ENCODE measurements at regions not wholly inside any gene's neighbourhood (a gene's known extent, or its start where the extent isn't known, plus 50 kb on each side); places are given as distances from the start of the nearest gene placed in this dataset.
"Not testable (repeated sequence)": the region's sequence is repeated elsewhere in the genome, so short reads cannot be mapped to it uniquely, and the experiment has no call there.

DNA sequence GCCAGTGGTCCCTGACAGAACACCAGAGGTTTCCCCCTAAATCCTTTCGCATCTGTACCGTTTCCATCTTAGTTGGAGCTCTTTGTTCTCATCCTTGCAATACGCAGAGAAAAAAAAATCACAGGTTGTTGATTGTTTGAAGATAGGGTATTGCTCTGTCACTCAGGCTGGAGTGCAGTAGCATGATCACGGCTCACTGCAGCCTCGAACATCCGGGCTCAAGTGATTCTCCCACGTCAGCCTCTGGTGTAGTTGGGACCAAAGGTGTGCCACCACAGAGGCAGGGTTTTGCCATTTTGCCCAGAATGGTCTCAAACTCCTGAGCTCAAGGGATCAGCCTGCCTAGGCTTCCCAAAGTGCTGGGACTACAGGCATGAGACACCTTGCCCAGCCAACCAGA, 185.9 kb downstream of the FAM72C start:
- H3K4me1 ChIP-seq; intact Hi-C loops (cut with DNase I); ATAC-seq; H3K27ac ChIP-seq; H3K9me3 ChIP-seq; H3K36me3 ChIP-seq; H3K27me3 ChIP-seq; DNase-seq; H3K4me3 ChIP-seq: not testable (repeated sequence)

DNA sequence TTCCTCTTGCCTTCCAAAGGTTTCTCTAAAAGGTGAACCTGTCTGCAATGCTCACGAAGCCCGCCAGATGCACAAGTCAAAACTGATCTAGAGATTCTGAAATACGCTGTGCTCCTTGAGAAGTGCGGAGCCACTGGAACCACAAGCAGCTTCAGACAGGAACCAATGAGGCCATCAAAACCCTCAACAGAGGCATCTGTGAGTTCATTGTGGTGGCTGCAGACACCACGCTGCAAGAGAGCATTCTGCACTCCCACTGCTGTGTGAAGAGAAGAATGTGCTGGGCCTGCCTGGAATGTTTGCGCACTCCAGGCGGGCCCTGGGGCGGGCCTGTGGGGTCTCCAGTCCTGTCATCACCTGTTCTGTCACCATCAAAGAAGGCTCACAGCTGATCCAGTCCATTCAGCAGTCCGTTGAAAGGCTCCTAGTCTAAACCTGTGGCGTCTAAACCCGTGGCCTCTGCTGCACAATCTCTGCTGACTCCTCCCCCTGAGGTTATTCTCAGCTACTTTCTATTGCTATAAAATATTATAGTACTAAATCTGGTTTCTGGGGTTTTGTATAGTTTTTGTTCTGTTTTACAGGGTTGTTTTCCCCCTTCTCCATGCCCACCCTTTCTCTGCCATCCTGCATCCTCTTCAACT, 187.4 kb downstream of the FAM72C start:
- ATAC-seq; H3K4me1 ChIP-seq; H3K36me3 ChIP-seq; H3K9me3 ChIP-seq; intact Hi-C loops (cut with DNase I); H3K27me3 ChIP-seq; DNase-seq; H3K4me3 ChIP-seq; H3K27ac ChIP-seq: not testable (repeated sequence)

DNA sequence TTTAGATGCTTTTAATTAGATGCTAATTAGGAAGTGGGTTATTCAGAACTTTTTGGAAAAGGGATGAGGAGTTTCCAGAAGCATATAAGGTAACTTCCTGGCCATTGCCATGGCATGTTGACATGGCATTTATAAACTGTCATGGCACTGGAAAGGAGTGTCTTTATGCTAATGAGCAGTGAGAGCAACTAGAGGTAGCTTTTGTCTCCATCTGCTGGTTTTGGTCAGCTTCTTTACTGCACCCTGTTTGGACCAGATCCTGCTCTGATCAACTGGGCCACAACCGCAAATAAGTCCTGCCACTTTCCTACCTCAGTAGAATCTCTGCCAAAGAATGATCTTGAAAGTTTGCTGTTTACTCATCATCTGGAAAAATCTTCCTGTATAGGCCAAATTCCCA, 193.6 kb downstream of the FAM72C start:
- ATAC-seq, result peak; percentile 89
- intact Hi-C loops (cut with DNase I), result not testable (repeated sequence)

DNA sequence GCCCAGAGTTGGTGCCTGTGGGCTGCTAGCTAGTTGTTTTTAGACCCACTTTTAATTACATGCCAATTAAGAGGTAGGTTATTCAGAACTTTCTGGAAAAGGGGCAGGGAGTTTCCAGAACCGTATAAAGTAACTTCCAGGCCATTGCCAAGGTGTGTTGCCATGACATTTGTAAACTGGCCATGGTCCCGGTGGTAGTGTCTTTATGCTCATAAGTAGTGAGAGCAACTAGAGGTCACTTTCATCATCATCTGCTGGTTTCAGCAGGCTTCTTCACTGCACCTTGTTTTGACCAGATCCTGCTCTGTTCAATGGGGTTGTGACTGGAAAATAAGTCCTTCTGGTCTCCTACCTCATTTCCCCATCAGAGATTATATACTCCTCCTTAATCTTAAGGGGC, 207.0 kb downstream of the FAM72C start:
- H3K4me3 ChIP-seq; H3K27me3 ChIP-seq; intact Hi-C loops (cut with DNase I); H3K27ac ChIP-seq; H3K36me3 ChIP-seq; H3K4me1 ChIP-seq; ATAC-seq; DNase-seq; H3K9me3 ChIP-seq: not testable (repeated sequence)

More for the DNA sequence above, 193.6 kb downstream of the FAM72C start:
- DNase-seq, H3K36me3 ChIP-seq, H3K4me3 ChIP-seq, H3K9me3 ChIP-seq, H3K27ac ChIP-seq, H3K27me3 ChIP-seq, H3K4me1 ChIP-seq: not testable (repeated sequence)

DNA sequence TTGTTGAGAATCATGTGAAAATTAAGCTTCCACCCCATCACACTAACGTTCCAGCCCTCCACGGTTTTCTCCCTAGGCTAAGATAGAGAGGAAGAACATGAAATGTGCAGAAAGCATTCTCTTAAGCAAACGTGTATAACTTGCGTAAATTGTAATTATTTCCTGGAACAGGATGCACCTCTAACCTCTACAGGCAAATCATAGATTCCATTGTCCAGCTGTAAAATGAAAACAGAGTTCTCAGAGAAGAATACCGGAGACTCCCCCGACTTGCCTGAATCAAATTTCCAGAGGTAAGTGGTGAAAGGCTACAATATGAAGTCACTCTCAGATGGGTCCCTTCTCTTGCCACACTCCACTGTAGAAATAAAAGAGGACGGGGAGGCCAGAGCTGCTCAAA, 211.4 kb downstream of the FAM72C start:
- intact Hi-C loops (cut with DNase I); DNase-seq; H3K4me1 ChIP-seq; H3K9me3 ChIP-seq; H3K27ac ChIP-seq; ATAC-seq; H3K36me3 ChIP-seq; H3K4me3 ChIP-seq; H3K27me3 ChIP-seq: not testable (repeated sequence)

DNA sequence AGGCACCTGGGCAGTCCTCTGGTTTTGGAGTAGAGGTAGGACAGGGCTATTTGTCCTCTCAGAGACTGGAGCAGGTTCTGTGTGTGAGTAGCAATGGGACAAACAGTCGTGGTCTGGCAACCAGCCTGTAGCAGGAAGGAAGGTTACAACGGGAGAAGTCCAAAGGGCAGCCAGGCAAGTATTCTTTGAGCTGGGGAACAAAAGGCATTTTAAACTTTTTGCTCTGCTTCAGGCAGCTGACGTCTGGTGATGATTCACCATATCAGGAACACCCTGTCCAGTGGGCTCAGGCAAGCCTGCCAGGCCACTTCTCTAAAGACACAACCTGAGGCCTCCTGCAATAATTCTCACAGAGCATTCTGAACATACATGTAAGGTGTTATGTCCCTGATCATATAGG, 215.8 kb downstream of the FAM72C start:
- intact Hi-C loops (cut with DNase I); H3K27ac ChIP-seq; H3K4me1 ChIP-seq; H3K4me3 ChIP-seq; H3K36me3 ChIP-seq; DNase-seq; H3K9me3 ChIP-seq; H3K27me3 ChIP-seq: not testable (repeated sequence)
- peak; percentile 74 for ATAC-seq

DNA sequence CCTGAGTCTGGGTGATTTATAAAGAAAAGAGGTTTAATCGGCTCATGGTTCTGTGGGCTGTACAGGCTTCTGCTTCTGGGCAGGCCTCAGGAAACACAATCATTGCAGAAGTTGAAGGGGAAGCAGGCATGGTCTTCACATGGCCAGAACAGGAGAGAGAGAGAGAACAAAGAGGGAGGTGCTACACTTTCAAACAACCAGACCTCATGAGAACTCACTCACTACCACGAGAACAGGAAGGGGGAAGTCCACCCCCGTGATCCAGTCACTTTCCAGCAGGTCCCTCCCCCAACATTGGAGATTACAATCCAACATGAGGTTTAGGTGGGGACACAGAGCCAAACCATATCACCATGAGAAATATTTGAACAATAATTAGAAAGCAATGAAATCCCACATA, 222.9 kb downstream of the FAM72C start:
- TF ChIP-seq, protein P1, sequence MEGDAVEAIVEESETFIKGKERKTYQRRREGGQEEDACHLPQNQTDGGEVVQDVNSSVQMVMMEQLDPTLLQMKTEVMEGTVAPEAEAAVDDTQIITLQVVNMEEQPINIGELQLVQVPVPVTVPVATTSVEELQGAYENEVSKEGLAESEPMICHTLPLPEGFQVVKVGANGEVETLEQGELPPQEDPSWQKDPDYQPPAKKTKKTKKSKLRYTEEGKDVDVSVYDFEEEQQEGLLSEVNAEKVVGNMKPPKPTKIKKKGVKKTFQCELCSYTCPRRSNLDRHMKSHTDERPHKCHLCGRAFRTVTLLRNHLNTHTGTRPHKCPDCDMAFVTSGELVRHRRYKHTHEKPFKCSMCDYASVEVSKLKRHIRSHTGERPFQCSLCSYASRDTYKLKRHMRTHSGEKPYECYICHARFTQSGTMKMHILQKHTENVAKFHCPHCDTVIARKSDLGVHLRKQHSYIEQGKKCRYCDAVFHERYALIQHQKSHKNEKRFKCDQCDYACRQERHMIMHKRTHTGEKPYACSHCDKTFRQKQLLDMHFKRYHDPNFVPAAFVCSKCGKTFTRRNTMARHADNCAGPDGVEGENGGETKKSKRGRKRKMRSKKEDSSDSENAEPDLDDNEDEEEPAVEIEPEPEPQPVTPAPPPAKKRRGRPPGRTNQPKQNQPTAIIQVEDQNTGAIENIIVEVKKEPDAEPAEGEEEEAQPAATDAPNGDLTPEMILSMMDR (IDR thresholded peaks at IDR 0.05), result no peak
- no peak overlapping the region for H3K4me3 ChIP-seq
- no peaks in the 10 kb centered on the region for H3K9me3 ChIP-seq
- no peaks in the 10 kb centered on the region for H3K27me3 ChIP-seq
- H3K27ac ChIP-seq, result no peak overlapping the region
- ATAC-seq, result peak; percentile 38
- no peak for DNase-seq
- intact Hi-C loops (cut with DNase I), result no loop called here
- H3K4me1 ChIP-seq, result no peaks in the 10 kb centered on the region
- no peaks in the 10 kb centered on the region for H3K36me3 ChIP-seq

DNA sequence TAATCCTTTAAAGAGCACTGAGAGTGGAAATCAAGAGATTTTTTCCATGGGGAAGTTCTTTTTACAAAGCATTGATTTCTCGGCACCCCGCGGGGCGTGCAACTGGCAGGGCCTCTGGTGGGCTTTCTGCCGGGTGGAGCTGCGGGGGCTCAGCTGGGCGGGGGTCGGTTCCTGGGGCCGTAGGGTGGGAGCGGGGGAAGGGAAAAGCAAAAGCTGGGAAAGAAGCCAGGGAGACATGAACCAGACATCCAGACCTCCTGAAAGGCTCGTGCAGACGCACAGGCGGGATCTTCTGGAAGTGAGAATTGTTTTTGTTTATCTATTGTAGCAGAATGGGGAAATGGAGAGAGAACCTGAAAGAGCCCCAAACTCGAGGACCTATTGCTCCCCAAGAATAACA, 235.2 kb downstream of the FAM72C start:
- ATAC-seq (no peak), DNase-seq (no peak)
- intact Hi-C loops (cut with DNase I), result no loop called here
- peaks cover 39% of the 10 kb centered on the region for H3K27me3 ChIP-seq
- no peaks in the 10 kb centered on the region for H3K36me3 ChIP-seq
- TF ChIP-seq, protein P1 (IDR thresholded peaks at IDR 0.05), result no peak
- no peaks in the 10 kb centered on the region for H3K9me3 ChIP-seq
- H3K27ac ChIP-seq, result no peak overlapping the region
- H3K4me1 ChIP-seq, result no peaks in the 10 kb centered on the region
- H3K4me3 ChIP-seq, result peak overlapping the region; percentile 1

DNA sequence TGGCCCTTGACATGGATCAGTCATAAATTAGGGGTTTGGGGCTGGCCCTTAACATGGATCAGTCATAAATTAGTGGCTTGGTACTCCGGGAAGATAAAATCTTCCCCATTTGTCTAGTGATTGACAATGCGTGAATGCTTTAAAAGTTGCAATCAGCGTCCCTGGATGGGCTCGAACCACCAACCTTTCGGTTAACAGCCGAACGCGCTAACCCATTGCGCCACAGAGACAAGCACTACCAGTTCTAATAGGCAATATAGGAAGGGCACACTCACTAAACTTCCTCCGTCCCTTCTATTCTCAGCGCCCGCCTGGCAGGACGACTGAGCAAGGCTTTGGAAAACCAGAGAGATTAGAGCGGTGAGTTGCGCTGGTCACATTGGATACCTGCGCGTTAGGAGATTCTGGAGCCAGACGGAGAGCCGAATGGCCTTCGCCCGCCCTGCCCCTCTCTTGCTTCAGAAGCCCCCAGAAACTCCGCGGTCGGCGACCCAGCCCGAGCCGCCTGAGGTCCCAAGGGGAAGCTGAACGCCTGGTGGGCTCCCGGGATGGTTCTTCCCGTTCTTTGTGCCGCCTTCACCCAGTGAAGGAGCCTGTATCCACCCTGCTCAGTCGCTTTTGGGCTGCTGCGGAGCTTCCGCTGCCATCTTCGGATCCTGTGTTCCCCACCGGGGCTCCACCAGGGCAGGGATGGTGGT, 235.9 kb downstream of the FAM72C start:
- no peak for DNase-seq
- H3K4me3 ChIP-seq, result peak overlapping the region; percentile 1
- ATAC-seq, result peak; percentile 57
- H3K27ac ChIP-seq, result no peak overlapping the region
- TF ChIP-seq, protein P1 (IDR thresholded peaks at IDR 0.05), result no peak
- no peaks in the 10 kb centered on the region for H3K9me3 ChIP-seq
- H3K36me3 ChIP-seq, result no peaks in the 10 kb centered on the region
- intact Hi-C loops (cut with DNase I), result no loop called here
- H3K4me1 ChIP-seq, result no peaks in the 10 kb centered on the region
- H3K27me3 ChIP-seq, result peaks cover 39% of the 10 kb centered on the region

DNA sequence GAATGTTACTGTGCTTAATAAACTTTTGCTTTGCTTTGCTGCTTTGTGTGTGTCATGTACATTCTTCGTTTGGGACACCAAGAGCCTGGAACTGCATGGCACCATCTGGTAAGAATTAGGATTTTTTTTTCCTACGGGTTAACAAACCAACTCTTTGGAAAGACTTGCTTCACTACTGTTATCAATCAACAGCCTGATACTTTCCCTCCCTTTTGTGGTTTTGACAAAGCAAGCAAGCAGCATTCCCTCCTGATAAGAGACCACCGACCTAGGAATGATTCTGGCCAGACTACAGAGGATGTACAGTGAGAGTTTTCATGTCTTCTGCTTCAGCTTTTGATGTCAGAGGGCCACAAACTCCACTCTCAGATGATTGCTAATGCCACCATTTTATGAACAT, 237.5 kb downstream of the FAM72C start:
- H3K9me3 ChIP-seq; H3K4me3 ChIP-seq; ATAC-seq; H3K4me1 ChIP-seq; H3K27ac ChIP-seq; H3K36me3 ChIP-seq; DNase-seq; intact Hi-C loops (cut with DNase I): not testable (repeated sequence)
- peaks cover 39% of the 10 kb centered on the region for H3K27me3 ChIP-seq

DNA sequence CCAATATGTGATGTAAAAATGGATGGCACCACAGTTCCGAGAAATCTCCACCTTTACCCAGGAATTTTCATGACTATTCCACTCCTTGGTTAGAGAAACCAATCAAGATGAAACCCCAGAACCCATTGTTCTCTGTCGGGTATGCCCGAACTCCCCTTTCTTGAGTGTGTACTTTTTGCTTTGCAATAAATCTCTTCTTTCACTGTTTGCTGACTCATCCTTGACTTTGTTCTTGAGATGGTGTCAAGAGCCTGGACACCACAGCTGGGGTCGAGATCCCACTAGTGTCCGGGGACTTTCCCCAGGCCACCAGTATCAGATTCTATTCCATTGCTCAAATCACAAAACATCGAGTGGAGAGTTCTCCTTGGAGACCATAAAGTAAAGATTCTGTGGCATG, 240.9 kb downstream of the FAM72C start:
- intact Hi-C loops (cut with DNase I); H3K4me3 ChIP-seq; ATAC-seq; H3K27ac ChIP-seq; H3K4me1 ChIP-seq; H3K36me3 ChIP-seq; H3K9me3 ChIP-seq; DNase-seq: not testable (repeated sequence)
- H3K27me3 ChIP-seq, result peaks cover 28% of the 10 kb centered on the region

Measured in upper lobe of right lung (tissue), 1 donor.